Non-pigmented ciliary epithelial cell (primary cell): ENCODE measurements at regions not wholly inside any gene's neighbourhood (a gene's known extent, or its start where the extent isn't known, plus 50 kb on each side); places are given as distances from the start of the nearest gene placed in this dataset.
A peak's percentile ranks its signal among the peaks of the same experiment; 100 is the strongest.
"Not testable (repeated sequence)": the region's sequence is repeated elsewhere in the genome, so short reads cannot be mapped to it uniquely, and the experiment has no call there.

Experiments
- DNase-seq: peaks from one replicate; pipeline ENCODE4 v3.0.0-alpha.2; 2010; ENCODE audit warnings: low read depth

GRCh38 chr5:107072440-107072839 lies 598.3 kb downstream of the EFNA5 start:
- no peak for DNase-seq

GRCh38 chr5:107068782-107069181 lies 602.0 kb downstream of the EFNA5 start:
- DNase-seq = no peak

GRCh38 chr5:107067395-107067794 lies 603.3 kb downstream of the EFNA5 start:
- DNase-seq = no peak

GRCh38 chr5:107063511-107063910 lies 607.2 kb downstream of the EFNA5 start:
- peak; percentile 9 for DNase-seq

GRCh38 chr5:107058803-107059202 lies 611.9 kb downstream of the EFNA5 start:
- no peak for DNase-seq

GRCh38 chr5:107058235-107058634 lies 612.5 kb downstream of the EFNA5 start:
- DNase-seq = no peak

GRCh38 chr5:107056278-107056677 lies 614.5 kb downstream of the EFNA5 start:
- DNase-seq = no peak

- DNase-seq = no peak
Measured at GRCh38 chr5:107047048-107047447, 623.7 kb downstream of the EFNA5 start.

- no peak for DNase-seq
Measured at GRCh38 chr5:107043665-107044064, 627.1 kb downstream of the EFNA5 start.

GRCh38 chr5:107040907-107041306 lies 629.8 kb downstream of the EFNA5 start:
- no peak for DNase-seq

GRCh38 chr5:107032629-107033028 lies 638.1 kb downstream of the EFNA5 start:
- DNase-seq = no peak

- no peak for DNase-seq
Measured at GRCh38 chr5:107028938-107029337, 641.8 kb downstream of the EFNA5 start.

GRCh38 chr5:107025712-107026497 lies 644.8 kb downstream of the EFNA5 start:
- DNase-seq = no peak

- DNase-seq = no peak
Measured at GRCh38 chr5:107023732-107024131, 647.0 kb downstream of the EFNA5 start.

- DNase-seq = no peak
Measured at GRCh38 chr5:107021575-107021974, 649.2 kb downstream of the EFNA5 start.

GRCh38 chr5:107020626-107021025 lies 650.1 kb downstream of the EFNA5 start:
- no peak for DNase-seq

GRCh38 chr5:107017616-107018015 lies 653.1 kb downstream of the EFNA5 start:
- DNase-seq = no peak

- DNase-seq = no peak
Measured at GRCh38 chr5:107012371-107012770, 658.4 kb downstream of the EFNA5 start.

GRCh38 chr5:107011605-107012004 lies 659.1 kb downstream of the EFNA5 start:
- peak; percentile 32 for DNase-seq

GRCh38 chr5:107010060-107010459 lies 660.7 kb downstream of the EFNA5 start:
- DNase-seq = no peak

- DNase-seq = no peak
Measured at GRCh38 chr5:107005653-107006052, 665.1 kb downstream of the EFNA5 start.

GRCh38 chr5:107005161-107005560 lies 665.6 kb downstream of the EFNA5 start:
- no peak for DNase-seq

GRCh38 chr5:107002115-107002514 lies 668.6 kb downstream of the EFNA5 start:
- DNase-seq = no peak

- not testable (repeated sequence) for DNase-seq
Measured at GRCh38 chr5:106999506-106999905, 671.2 kb downstream of the EFNA5 start.
